NCI-H774 (cell line): ENCODE measurements at regions not wholly inside any gene's neighbourhood (a gene's known extent, or its start where the extent isn't known, plus 50 kb on each side); places are given as distances from the start of the nearest gene placed in this dataset.

ENCODE experiments used
- DNase-seq: peaks from one replicate; lab custom pipeline; 2025; lab: John Stamatoyannopoulos, UW

- DNase-seq = no peak
These were observed 202.8 kb upstream of the CITED2 start for GRCh38 chr6:139577124-139577762.

- no peak for DNase-seq
These were observed 197.6 kb upstream of the CITED2 start for GRCh38 chr6:139572001-139572400.

GRCh38 chr6:139570166-139570565 lies 195.7 kb upstream of the CITED2 start:
- DNase-seq = no peak

- no peak for DNase-seq
These were observed 195.1 kb upstream of the CITED2 start for GRCh38 chr6:139569566-139569965.

GRCh38 chr6:139568956-139569538 lies 194.6 kb upstream of the CITED2 start:
- no peak for DNase-seq

GRCh38 chr6:139568151-139568955 lies 193.9 kb upstream of the CITED2 start:
- no peak for DNase-seq

- no peak for DNase-seq
These were observed 192.6 kb upstream of the CITED2 start for GRCh38 chr6:139567095-139567494.

- DNase-seq = no peak
These were observed 191.1 kb upstream of the CITED2 start for GRCh38 chr6:139565591-139565990.

- no peak for DNase-seq
These were observed 183.1 kb upstream of the CITED2 start for GRCh38 chr6:139557547-139557946.

- DNase-seq = no peak
These were observed 182.1 kb upstream of the CITED2 start for GRCh38 chr6:139556532-139556931.

GRCh38 chr6:139553916-139554315 lies 179.5 kb upstream of the CITED2 start:
- no peak for DNase-seq

- DNase-seq = no peak
These were observed 176.9 kb upstream of the CITED2 start for GRCh38 chr6:139551376-139551775.

GRCh38 chr6:139550361-139550760 lies 175.9 kb upstream of the CITED2 start:
- DNase-seq = no peak

GRCh38 chr6:139549561-139550070 lies 175.2 kb upstream of the CITED2 start:
- DNase-seq = no peak

GRCh38 chr6:139547804-139548203 lies 173.4 kb upstream of the CITED2 start:
- no peak for DNase-seq

GRCh38 chr6:139547122-139547776 lies 172.8 kb upstream of the CITED2 start:
- no peak for DNase-seq

- no peak for DNase-seq
These were observed 171.6 kb upstream of the CITED2 start for GRCh38 chr6:139546106-139546472.

GRCh38 chr6:139545206-139546105 lies 171.0 kb upstream of the CITED2 start:
- DNase-seq = no peak

- DNase-seq = no peak
These were observed 170.2 kb upstream of the CITED2 start for GRCh38 chr6:139544701-139545057.

GRCh38 chr6:139542351-139542750 lies 167.9 kb upstream of the CITED2 start:
- DNase-seq = no peak

- no peak for DNase-seq
These were observed 166.4 kb upstream of the CITED2 start for GRCh38 chr6:139540894-139541293.

GRCh38 chr6:139540276-139540675 lies 165.8 kb upstream of the CITED2 start:
- DNase-seq = no peak
